B cell (primary cell): ENCODE measurements at regions not wholly inside any gene's neighbourhood (a gene's known extent, or its start where the extent isn't known, plus 50 kb on each side); places are given as distances from the start of the nearest gene placed in this dataset.

Experiments used
- ATAC-seq: fragments of 200-7000 bp; cut with Tn5 transposase; one replicate; pipeline ENCODE4 v1.10.0; 2021; ENCODE audit warnings: low read depth, mild to moderate bottlenecking, moderate number of reproducible peaks, moderate library complexity
- CTCF ChIA-PET: fragments of 350-600 bp; sonication (Branson Sonifier 250); formaldehyde crosslinking; loops from one replicate; lab custom pipeline; 2021; ENCODE audit warnings: antibody characterized with exemption, inconsistent platforms; lab: Charles Lee
- POLR2A ChIA-PET: fragments of 350-600 bp; sonication (Branson Sonifier 250); formaldehyde crosslinking; loops from one replicate; lab custom pipeline; 2021; ENCODE audit warnings: antibody characterized with exemption; lab: Charles Lee
- DNase-seq: peaks from one replicate; pipeline ENCODE4 v3.0.0; 2013
- H2AFZ ChIP-seq: 2 replicates; pipeline ENCODE4 v1.6.1; 2012; ENCODE audit warnings: mild to moderate bottlenecking, low read depth, low read length; ENCODE audit not compliant: insufficient read depth, poor library complexity, severe bottlenecking
- H3K27ac ChIP-seq, 2 donors: 1 replicate in 1 of 2; 2 replicates in 1 of 2; pipeline ENCODE4 v1.5.1; 2012 to 2013; ENCODE audit warnings: low read length in 2 of 2, mild to moderate bottlenecking in 2 of 2, moderate library complexity in 1 of 2
- H3K27me3 ChIP-seq, 4 experiments: fragments of 200-600 bp in 1 of 4; sonication (generic) in 1 of 4; replicated peaks in 1 of 4; 1 replicate in 2 of 4; 2 replicates in 2 of 4; pipeline versions ENCODE4 v1.6.1 to v1.7.0; 2013 to 2016; ENCODE audit warnings: low read length in 3 of 4, mild to moderate bottlenecking in 2 of 4, mixed read lengths in 1 of 4, moderate library complexity in 1 of 4; ENCODE audit not compliant: insufficient read depth in 4 of 4, control insufficient read depth in 3 of 4; ENCODE audit errors: control extremely low read depth in 1 of 4
- H3K36me3 ChIP-seq, 2 experiments: replicated peaks in 1 of 2; 1 replicate in 1 of 2; 2 replicates in 1 of 2; pipeline versions ENCODE4 v1.6.1 to v1.7.1; 2013; ENCODE audit warnings: low read length in 1 of 2; ENCODE audit not compliant: insufficient read depth in 2 of 2, control insufficient read depth in 1 of 2; ENCODE audit errors: control extremely low read depth in 1 of 2, extremely low read depth in 1 of 2
- H3K4me1 ChIP-seq, 2 donors: fragments of 200-600 bp in 1 of 2; sonication (generic) in 1 of 2; 1 replicate in 1 of 2; 2 replicates in 1 of 2; pipeline versions ENCODE4 v1.5.1 to v1.6.1; 2013 to 2017; ENCODE audit warnings: low read length in 2 of 2; ENCODE audit not compliant: control insufficient read depth in 2 of 2, insufficient read depth in 2 of 2
- H3K4me2 ChIP-seq: replicated peaks from 2 replicates; pipeline ENCODE3; 2012; ENCODE audit warnings: mild to moderate bottlenecking, low read depth, low read length; ENCODE audit not compliant: poor library complexity, severe bottlenecking
- H3K4me3 ChIP-seq, 5 experiments: fragments of 200-600 bp in 1 of 5; sonication (generic) in 1 of 5; 1 replicate in 3 of 5; 2 replicates in 2 of 5; pipeline versions ENCODE4 v1.5.1 to v1.7.0; 2011 to 2016; ENCODE audit warnings: low read length in 4 of 5, mild to moderate bottlenecking in 4 of 5, low read depth in 2 of 5, control low read depth in 1 of 5, moderate library complexity in 1 of 5; ENCODE audit not compliant: insufficient read depth in 1 of 5; ENCODE audit errors: control extremely low read depth in 1 of 5, extremely low read depth in 1 of 5
- H3K79me2 ChIP-seq: fragments of 200-600 bp; sonication (generic); one replicate; pipeline ENCODE4 v1.6.0; 2016; ENCODE audit warnings: low read length; ENCODE audit not compliant: control insufficient read depth, insufficient read depth
- H3K9ac ChIP-seq: fragments of 200-600 bp; sonication (generic); 2 replicates; pipeline ENCODE4 v1.6.1; 2017; ENCODE audit warnings: mild to moderate bottlenecking, low read length, moderate library complexity
- H3K9me3 ChIP-seq, 3 donors: one replicate each; pipeline versions ENCODE4 v1.6.1 to v1.7.1; 2013; ENCODE audit warnings: low read length in 2 of 3; ENCODE audit not compliant: control insufficient read depth in 2 of 3, insufficient read depth in 1 of 3; ENCODE audit errors: control extremely low read depth in 1 of 3
- H4K20me1 ChIP-seq: 2 replicates; pipeline ENCODE4 v1.6.0; 2012; ENCODE audit warnings: mild to moderate bottlenecking, low read length; ENCODE audit not compliant: insufficient read depth, control insufficient read depth, poor library complexity, severe bottlenecking
- H3K27ac Mint-ChIP-seq: one replicate; pipeline ENCODE4 v1.8.0; 2021; ENCODE audit warnings: mixed read lengths
- H3K27me3 Mint-ChIP-seq: one replicate; pipeline ENCODE4 v1.8.0; 2021; ENCODE audit warnings: mixed read lengths
- H3K4me1 Mint-ChIP-seq: one replicate; pipeline ENCODE4 v1.8.0; 2021; ENCODE audit warnings: mixed read lengths
- H3K4me3 Mint-ChIP-seq: one replicate; pipeline ENCODE4 v1.8.0; 2021; ENCODE audit warnings: mixed read lengths
- H3K9me3 Mint-ChIP-seq: one replicate; pipeline ENCODE4 v1.8.0; 2022; ENCODE audit warnings: mixed read lengths; ENCODE audit not compliant: insufficient read depth
- EZH2 ChIP-seq: IDR thresholded peaks from 2 replicates; pipeline ENCODE4 v1.6.1; 2012; ENCODE audit warnings: borderline replicate concordance, low read depth, mild to moderate bottlenecking, moderate library complexity, low read length; ENCODE audit not compliant: insufficient read depth, poor library complexity, severe bottlenecking
- WGBS: methylation state at CpG from one replicate; pipeline ENCODE4 v1.1.5; 2013; ENCODE audit warnings: missing lambda C conversion rate; ENCODE audit not compliant: insufficient coverage; 5-methylcytosine and 5-hydroxymethylcytosine counted together
- intact Hi-C: fragments of 100-400 bp; cut with micrococcal nuclease; formaldehyde crosslinking; loops from one replicate; pipeline ENCODE4 v1.10.0; 2022
- TF ChIP-seq, protein P1 (sequence below): fragments of 200-600 bp; IDR thresholded peaks from one replicate; pipeline ENCODE4 v1.8.0; 2022; ENCODE audit warnings: antibody characterized with exemption, mild to moderate bottlenecking

DNA sequence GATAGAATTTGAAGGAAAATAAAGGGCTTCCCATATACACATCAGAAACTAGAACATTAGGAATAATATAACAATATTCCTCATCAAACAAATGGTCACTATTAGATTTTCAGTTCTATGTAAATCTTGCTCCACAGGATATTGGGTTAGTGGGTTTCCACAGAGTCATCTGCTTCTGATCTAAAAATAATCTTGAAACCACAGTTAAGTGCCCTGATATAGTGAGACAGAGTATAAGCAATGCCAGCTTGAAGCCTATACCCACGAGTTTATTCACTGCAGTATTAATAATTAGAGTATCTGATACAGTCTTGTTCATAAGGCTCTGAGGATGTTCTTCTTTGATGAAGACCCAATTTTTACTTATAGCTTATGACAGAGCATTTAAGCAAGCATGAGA is 74.5 kb upstream of the ATF7IP start:
- Histone ChIP-seq H3K27ac (peak overlapping the region; percentile 45 to 65), H3K27me3 (no peaks in the 10 kb centered on the region), H3K9me3 (peaks cover 8 to 68% (median 29%) of the 10 kb centered on the region in 3 donors), H3K4me2 (peak overlapping the region; percentile 40), H3K4me3 (peak overlapping the region in 1 of 5 experiments; percentile 22), H3K79me2 (peaks cover 12% of the 10 kb centered on the region), H3K36me3 (no peaks in the 10 kb centered on the region), H3K9ac (peak overlapping the region; percentile 5), H4K20me1 (no peaks in the 10 kb centered on the region), H3K4me1 (peaks cover 29 to 35% of the 10 kb centered on the region in 2 donors), H2AFZ (no peak overlapping the region)
- ATAC-seq (peak; percentile 64), DNase-seq (peak; percentile 43)
- intact Hi-C loops: no loop called here
- ChIA-PET POLR2A (interaction anchor here (0.5 to 1.0 kb wide), 2 partner anchors 13 to 75 kb away, joined by 4 read pairs; partner anchors contain the start of gene ATF7IP), CTCF (interaction anchor here (1.0 to 2.8 kb wide), 4 partner anchors 29 to 75 kb away, joined by 5 to 12 read pairs (median 6); partner anchors contain the start of gene ATF7IP)
- H3K27me3 Mint-ChIP-seq: no peaks in the 10 kb centered on the region
- peak overlapping the region; percentile 61 for H3K4me3 Mint-ChIP-seq
- TF ChIP-seq, protein P1, sequence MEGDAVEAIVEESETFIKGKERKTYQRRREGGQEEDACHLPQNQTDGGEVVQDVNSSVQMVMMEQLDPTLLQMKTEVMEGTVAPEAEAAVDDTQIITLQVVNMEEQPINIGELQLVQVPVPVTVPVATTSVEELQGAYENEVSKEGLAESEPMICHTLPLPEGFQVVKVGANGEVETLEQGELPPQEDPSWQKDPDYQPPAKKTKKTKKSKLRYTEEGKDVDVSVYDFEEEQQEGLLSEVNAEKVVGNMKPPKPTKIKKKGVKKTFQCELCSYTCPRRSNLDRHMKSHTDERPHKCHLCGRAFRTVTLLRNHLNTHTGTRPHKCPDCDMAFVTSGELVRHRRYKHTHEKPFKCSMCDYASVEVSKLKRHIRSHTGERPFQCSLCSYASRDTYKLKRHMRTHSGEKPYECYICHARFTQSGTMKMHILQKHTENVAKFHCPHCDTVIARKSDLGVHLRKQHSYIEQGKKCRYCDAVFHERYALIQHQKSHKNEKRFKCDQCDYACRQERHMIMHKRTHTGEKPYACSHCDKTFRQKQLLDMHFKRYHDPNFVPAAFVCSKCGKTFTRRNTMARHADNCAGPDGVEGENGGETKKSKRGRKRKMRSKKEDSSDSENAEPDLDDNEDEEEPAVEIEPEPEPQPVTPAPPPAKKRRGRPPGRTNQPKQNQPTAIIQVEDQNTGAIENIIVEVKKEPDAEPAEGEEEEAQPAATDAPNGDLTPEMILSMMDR: no peak
- TF ChIP-seq EZH2: no peak
- no CpG with 5 or more reads among the region's 1 CpG for WGBS
- peaks cover 43% of the 10 kb centered on the region for H3K4me1 Mint-ChIP-seq
- H3K9me3 Mint-ChIP-seq: peaks cover 5% of the 10 kb centered on the region
- H3K27ac Mint-ChIP-seq: peak overlapping the region; percentile 76

DNA sequence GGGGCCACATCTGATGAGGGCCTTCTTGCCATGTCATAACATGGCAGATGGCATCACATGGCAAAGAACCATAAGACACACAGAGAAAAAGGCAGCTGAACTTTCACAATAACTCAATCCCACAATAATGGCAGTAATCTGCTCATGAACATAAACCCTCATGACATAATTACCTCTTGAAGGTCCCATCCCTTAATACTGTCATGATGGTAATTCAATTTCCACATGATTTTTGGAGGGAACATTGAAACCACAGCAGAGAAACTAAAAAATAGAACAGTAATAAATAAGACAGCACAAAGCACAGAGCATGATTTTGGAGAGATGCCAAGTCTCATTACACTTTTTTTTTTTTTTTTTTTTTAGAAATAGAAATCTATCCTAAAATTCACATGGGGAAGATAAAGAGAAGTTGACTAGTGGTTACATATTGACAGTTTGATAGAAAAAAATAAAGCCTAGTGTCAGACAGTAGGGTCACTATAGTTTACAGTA is 61.8 kb upstream of the ATF7IP start:
- Histone ChIP-seq H3K27ac (no peak overlapping the region), H2AFZ (peak overlapping the region; percentile 33), H3K4me1 (peaks cover 10 to 13% of the 10 kb centered on the region in 2 donors), H3K36me3 (no peaks in the 10 kb centered on the region), H3K9ac (no peak overlapping the region), H4K20me1 (no peaks in the 10 kb centered on the region), H3K4me2 (no peak overlapping the region), H3K4me3 (no peak overlapping the region), H3K79me2 (no peaks in the 10 kb centered on the region), H3K9me3 (peaks cover 7 to 36% (median 15%) of the 10 kb centered on the region in 3 donors), H3K27me3 (no peaks in the 10 kb centered on the region)
- ChIA-PET CTCF (no interaction called here), POLR2A (interaction anchor here (0.7 kb wide), 1 partner anchor 12 kb away, joined by 4 read pairs; no protein-coding TSS in a partner anchor)
- no peak for ATAC-seq
- TF ChIP-seq, protein P1: no peak
- no peak for TF ChIP-seq EZH2
- no peak for DNase-seq
- Mint-ChIP-seq H3K4me3 (no peak overlapping the region), H3K4me1 (peaks cover 20% of the 10 kb centered on the region), H3K27ac (no peak overlapping the region), H3K9me3 (peaks cover 4% of the 10 kb centered on the region), H3K27me3 (no peaks in the 10 kb centered on the region)
- intact Hi-C loops: no loop called here
